CD4-positive, CD25-positive, alpha-beta regulatory T cell (primary cell): ENCODE measurements at regions not wholly inside any gene's neighbourhood (a gene's known extent, or its start where the extent isn't known, plus 50 kb on each side); places are given as distances from the start of the nearest gene placed in this dataset.

Experiments
- ATAC-seq, 2 donors: fragments of 150-1000 bp; cut with Tn5 transposase; one replicate each; pipeline ENCODE4 v1.10.0; 2021; ENCODE audit warnings: low read depth in 2 of 2, moderate number of reproducible peaks in 2 of 2, moderate library complexity in 1 of 2
- DNase-seq, 3 donors: peaks; one replicate each; pipeline versions ENCODE4 v3.0.0 to v3.0.0-alpha.2; 2012 to 2022; ENCODE audit warnings: mixed read lengths in 1 of 3
- H3K27ac ChIP-seq: one replicate; pipeline ENCODE4 v1.7.0; 2013; ENCODE audit warnings: mild to moderate bottlenecking, low read length; ENCODE audit not compliant: insufficient read depth, poor library complexity, severe bottlenecking
- H3K27me3 ChIP-seq: one replicate; pipeline ENCODE4 v1.7.0; 2013; ENCODE audit warnings: low read length; ENCODE audit not compliant: control insufficient read depth, insufficient read depth
- H3K36me3 ChIP-seq: one replicate; pipeline ENCODE4 v1.7.0; 2013; ENCODE audit warnings: mild to moderate bottlenecking, low read length, moderate library complexity; ENCODE audit not compliant: control insufficient read depth, insufficient read depth
- H3K4me1 ChIP-seq: 2 replicates; pipeline ENCODE4 v1.7.0; 2013; ENCODE audit warnings: mild to moderate bottlenecking, low read length; ENCODE audit not compliant: insufficient read depth, control insufficient read depth, poor library complexity, severe bottlenecking
- H3K4me3 ChIP-seq: one replicate; pipeline ENCODE4 v1.7.0; 2013; ENCODE audit warnings: low read depth, mild to moderate bottlenecking, low read length, moderate library complexity
- H3K9me3 ChIP-seq, 2 experiments: 1 replicate in 1 of 2; 2 replicates in 1 of 2; pipeline ENCODE4 v1.7.0; 2013; ENCODE audit warnings: low read length in 2 of 2, mild to moderate bottlenecking in 1 of 2, moderate library complexity in 1 of 2; ENCODE audit not compliant: control insufficient read depth in 2 of 2
- H3K27ac Mint-ChIP-seq, 3 donors: one replicate each; pipeline ENCODE4 v1.8.0; 2020 to 2022; ENCODE audit warnings: mild to moderate bottlenecking in 3 of 3, mixed read lengths in 3 of 3, moderate library complexity in 2 of 3
- H3K27me3 Mint-ChIP-seq: one replicate; pipeline ENCODE4 v1.8.0; 2022; ENCODE audit warnings: mild to moderate bottlenecking, mixed read lengths
- H3K36me3 Mint-ChIP-seq: one replicate; pipeline ENCODE4 v1.8.0; 2020; ENCODE audit warnings: mixed read lengths
- H3K4me1 Mint-ChIP-seq, 4 donors: one replicate each; pipeline ENCODE4 v1.8.0; 2020 to 2022; ENCODE audit warnings: mixed read lengths in 4 of 4, mild to moderate bottlenecking in 1 of 4
- H3K4me3 Mint-ChIP-seq, 4 donors: one replicate each; pipeline ENCODE4 v1.8.0; 2020 to 2022; ENCODE audit warnings: mild to moderate bottlenecking in 4 of 4, mixed read lengths in 4 of 4, moderate library complexity in 3 of 4
- H3K9me3 Mint-ChIP-seq, 7 donors: one replicate each; pipeline ENCODE4 v1.8.0; 2020 to 2022; ENCODE audit warnings: mixed read lengths in 7 of 7, mild to moderate bottlenecking in 3 of 7, moderate library complexity in 2 of 7

DNA sequence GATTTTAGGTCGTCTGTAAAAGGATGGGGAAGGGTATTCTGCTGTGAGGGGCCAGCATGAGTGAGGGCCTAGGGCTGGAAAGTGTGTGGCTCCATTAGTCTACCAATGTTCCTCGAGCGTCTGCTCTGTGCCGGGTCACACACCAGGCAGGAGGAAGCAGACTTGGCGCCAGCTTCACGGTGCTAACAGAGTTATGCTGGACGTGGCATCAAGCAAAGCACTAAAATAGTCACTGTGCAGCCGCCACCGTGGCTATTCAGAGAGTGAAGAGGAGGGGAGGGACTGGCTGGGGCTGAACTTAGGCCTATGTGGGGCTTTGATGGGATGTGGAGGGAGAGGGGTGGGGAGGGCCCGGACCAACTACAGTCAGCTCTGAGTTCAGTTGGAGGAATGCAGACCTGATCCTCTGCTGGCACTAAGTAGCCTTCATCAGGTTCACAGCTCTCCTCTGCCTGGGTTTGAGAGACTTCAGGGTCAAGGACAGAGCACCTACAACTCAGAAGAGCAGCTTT is 83.9 kb upstream of the MSX1 start:
- Mint-ChIP-seq H3K4me3 (no peak overlapping the region), H3K9me3 (peaks cover 0 to 3% (median 0%) of the 10 kb centered on the region in 7 donors), H3K27ac (no peak overlapping the region), H3K4me1 (peaks cover 0 to 3% (median 0%) of the 10 kb centered on the region in 4 donors), H3K27me3 (no peaks in the 10 kb centered on the region), H3K36me3 (no peaks in the 10 kb centered on the region)
- Histone ChIP-seq H3K36me3 (no peaks in the 10 kb centered on the region), H3K9me3 (no peaks in the 10 kb centered on the region), H3K27me3 (no peaks in the 10 kb centered on the region), H3K4me1 (no peaks in the 10 kb centered on the region), H3K27ac (no peak overlapping the region), H3K4me3 (no peak overlapping the region)
- no peak for DNase-seq
- ATAC-seq = no peak

DNA sequence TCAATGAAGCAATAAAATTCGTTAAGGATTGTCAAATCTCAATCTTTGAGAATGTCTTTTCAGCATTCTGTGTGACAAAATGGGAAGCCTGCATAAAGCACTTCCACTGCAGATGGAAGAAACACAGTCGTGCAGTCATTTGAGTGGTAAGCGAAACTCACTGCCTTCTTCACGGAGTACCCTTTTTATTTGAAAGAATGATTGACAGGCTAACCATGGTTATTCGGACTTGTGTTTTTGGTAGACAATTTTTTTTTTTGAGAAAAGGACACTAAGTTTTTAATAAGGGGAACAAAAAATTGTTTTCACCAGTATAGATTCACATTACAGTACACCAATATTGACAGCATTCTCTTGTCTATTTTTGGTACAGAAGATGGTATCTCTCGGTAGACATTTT is 86.9 kb upstream of the MSX1 start:
- H3K36me3 Mint-ChIP-seq = no peaks in the 10 kb centered on the region

DNA sequence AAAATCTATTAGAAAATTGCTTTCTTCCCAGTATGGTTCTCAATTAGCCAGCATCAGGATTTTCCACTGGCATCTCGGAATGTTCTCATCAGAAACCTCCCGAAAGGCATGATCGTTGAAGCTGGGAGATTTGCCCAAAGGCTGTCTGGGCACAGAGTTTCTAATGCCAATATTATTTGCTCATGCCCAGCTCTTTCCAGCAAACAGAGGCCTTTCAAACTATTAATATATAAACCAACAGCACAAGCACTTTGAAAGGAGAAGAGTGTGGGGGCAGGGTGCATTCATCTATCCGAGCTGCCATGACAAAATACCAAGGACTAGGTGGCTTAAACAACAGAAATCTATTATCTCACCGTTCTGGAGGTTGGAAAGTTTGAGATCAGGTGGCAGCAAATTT is 88.3 kb upstream of the MSX1 start:
- Mint-ChIP-seq H3K36me3 (no peaks in the 10 kb centered on the region), H3K4me3 (no peak overlapping the region), H3K4me1 (no peaks in the 10 kb centered on the region), H3K27me3 (no peaks in the 10 kb centered on the region), H3K27ac (no peak overlapping the region), H3K9me3 (peaks cover 0 to 3% (median 0%) of the 10 kb centered on the region in 7 donors)
- DNase-seq (no peak), ATAC-seq (no peak)
- H3K27me3 ChIP-seq = no peaks in the 10 kb centered on the region
- no peak overlapping the region for H3K27ac ChIP-seq
- no peaks in the 10 kb centered on the region for H3K36me3 ChIP-seq
- no peaks in the 10 kb centered on the region for H3K4me1 ChIP-seq
- no peaks in the 10 kb centered on the region for H3K9me3 ChIP-seq
- no peak overlapping the region for H3K4me3 ChIP-seq

More for the DNA sequence above, 86.9 kb upstream of the MSX1 start:
- H3K27ac ChIP-seq = no peak overlapping the region
- Mint-ChIP-seq H3K27me3 (no peaks in the 10 kb centered on the region), H3K4me3 (no peak overlapping the region), H3K27ac (no peak overlapping the region), H3K9me3 (peaks cover 0 to under 1% (median 0%) of the 10 kb centered on the region in 7 donors), H3K4me1 (peaks cover 0 to 3% (median 0%) of the 10 kb centered on the region in 4 donors)
- no peaks in the 10 kb centered on the region for H3K27me3 ChIP-seq
- no peaks in the 10 kb centered on the region for H3K4me1 ChIP-seq
- ATAC-seq (no peak), DNase-seq (no peak)
- no peaks in the 10 kb centered on the region for H3K9me3 ChIP-seq
- H3K4me3 ChIP-seq = no peak overlapping the region
- no peaks in the 10 kb centered on the region for H3K36me3 ChIP-seq

DNA sequence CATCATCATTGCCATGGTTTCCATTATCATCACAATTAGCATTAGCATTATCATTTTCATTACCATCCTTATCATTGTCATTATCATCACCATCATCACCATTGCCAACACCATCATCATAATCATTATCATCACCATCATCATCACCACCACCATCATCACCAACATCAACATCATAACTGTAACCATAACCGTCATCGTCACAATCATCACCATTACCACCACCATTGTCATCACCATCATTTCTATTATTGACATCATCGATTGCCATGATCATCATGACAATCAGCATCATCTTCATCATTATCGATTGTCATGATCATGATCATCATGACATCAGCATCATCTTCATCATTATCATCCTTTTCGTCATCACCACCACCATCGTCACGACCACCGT is 88.9 kb upstream of the MSX1 start:
- DNase-seq = no peak
- H3K4me3 Mint-ChIP-seq = no peak overlapping the region
- H3K27me3 Mint-ChIP-seq = no peaks in the 10 kb centered on the region
- no peaks in the 10 kb centered on the region for H3K4me1 Mint-ChIP-seq
- no peaks in the 10 kb centered on the region for H3K9me3 ChIP-seq
- H3K36me3 Mint-ChIP-seq = no peaks in the 10 kb centered on the region
- ATAC-seq = no peak
- no peaks in the 10 kb centered on the region for H3K27me3 ChIP-seq
- H3K4me1 ChIP-seq = no peaks in the 10 kb centered on the region
- no peak overlapping the region for H3K27ac ChIP-seq
- no peaks in the 10 kb centered on the region for H3K36me3 ChIP-seq
- no peak overlapping the region for H3K27ac Mint-ChIP-seq
- H3K9me3 Mint-ChIP-seq = peaks cover 0 to 3% (median 0%) of the 10 kb centered on the region in 7 donors
- H3K4me3 ChIP-seq = no peak overlapping the region

DNA sequence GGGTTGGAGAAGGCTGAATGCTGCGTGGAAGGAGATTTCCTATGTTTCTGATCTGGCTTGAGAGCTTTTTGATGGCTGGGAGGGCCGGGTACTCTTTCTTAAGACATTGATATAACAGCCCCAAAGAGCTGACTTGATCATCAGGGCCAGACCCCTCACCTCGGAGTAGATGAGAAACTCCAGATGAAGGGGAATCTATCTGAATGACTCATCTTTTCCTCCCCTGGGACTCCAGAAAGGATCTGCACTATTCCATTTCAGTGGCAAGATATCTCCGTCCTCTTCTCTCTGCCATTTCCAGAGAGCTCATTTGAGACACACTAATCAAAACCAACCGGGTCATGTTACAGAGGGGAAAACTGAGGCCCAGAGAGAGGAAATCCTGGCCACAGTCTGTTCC is 92.9 kb upstream of the MSX1 start:
- Histone ChIP-seq H3K4me1 (peaks cover 11% of the 10 kb centered on the region), H3K27ac (no peak overlapping the region), H3K27me3 (no peaks in the 10 kb centered on the region), H3K4me3 (no peak overlapping the region), H3K36me3 (no peaks in the 10 kb centered on the region), H3K9me3 (no peaks in the 10 kb centered on the region)
- H3K4me1 Mint-ChIP-seq = peaks cover 0 to 18% (median 12%) of the 10 kb centered on the region in 4 donors
- no peak overlapping the region for H3K27ac Mint-ChIP-seq
- ATAC-seq = no peak
- H3K4me3 Mint-ChIP-seq = no peak overlapping the region
- H3K36me3 Mint-ChIP-seq = no peaks in the 10 kb centered on the region
- no peak for DNase-seq
- no peaks in the 10 kb centered on the region for H3K27me3 Mint-ChIP-seq
- peaks cover 0 to 4% (median 0%) of the 10 kb centered on the region in 7 donors for H3K9me3 Mint-ChIP-seq

DNA sequence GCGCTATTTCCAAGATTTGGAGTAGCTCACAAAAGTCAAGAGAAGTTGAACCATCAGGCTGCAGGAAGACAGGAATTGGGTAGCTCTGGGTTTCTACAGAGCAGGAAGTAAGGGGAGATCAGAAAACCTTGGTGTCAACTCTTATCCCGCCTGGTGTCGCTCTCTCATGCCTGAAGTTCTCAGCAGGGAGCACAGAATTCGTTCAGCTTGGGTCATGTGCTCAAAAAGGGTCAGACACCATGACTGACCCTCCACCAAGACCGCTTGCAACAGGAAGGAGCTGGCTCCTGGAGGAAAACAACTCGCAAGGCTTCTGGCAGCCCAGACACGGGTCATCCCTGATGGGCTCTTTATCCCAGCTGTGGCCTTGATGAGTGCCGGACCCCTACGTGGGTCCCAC is 93.7 kb upstream of the MSX1 start:
- ATAC-seq (no peak), DNase-seq (no peak)
- Mint-ChIP-seq H3K4me1 (peaks cover 0 to 21% (median 12%) of the 10 kb centered on the region in 4 donors), H3K36me3 (no peaks in the 10 kb centered on the region), H3K27me3 (no peaks in the 10 kb centered on the region), H3K4me3 (no peak overlapping the region), H3K9me3 (peaks cover 0 to 4% (median 0%) of the 10 kb centered on the region in 7 donors), H3K27ac (no peak overlapping the region)
- H3K27ac ChIP-seq = no peak overlapping the region
- H3K4me3 ChIP-seq = no peak overlapping the region
- H3K27me3 ChIP-seq = no peaks in the 10 kb centered on the region
- no peaks in the 10 kb centered on the region for H3K9me3 ChIP-seq
- no peaks in the 10 kb centered on the region for H3K36me3 ChIP-seq
- peaks cover 11% of the 10 kb centered on the region for H3K4me1 ChIP-seq

DNA sequence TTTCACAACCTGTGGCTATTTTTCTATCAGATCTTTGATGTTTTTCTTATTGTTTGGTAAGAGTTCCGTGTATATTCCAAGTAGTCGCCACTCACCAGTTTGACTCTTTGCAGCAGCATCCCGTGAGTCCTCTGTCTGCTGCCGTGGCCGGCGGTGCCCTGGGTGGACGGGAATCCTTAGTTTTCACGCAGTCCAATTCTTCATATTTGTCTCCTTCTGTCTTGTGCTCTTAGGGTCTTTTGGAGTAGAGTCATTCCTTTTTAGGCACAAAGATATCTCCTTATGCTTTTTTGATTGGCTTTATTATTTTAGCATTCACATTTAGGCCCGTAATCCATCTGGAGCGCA is 94.9 kb upstream of the MSX1 start:
- no peak for DNase-seq
- peak overlapping the region in 2 of 3 donors; percentile 4 to 63 for H3K27ac Mint-ChIP-seq

DNA sequence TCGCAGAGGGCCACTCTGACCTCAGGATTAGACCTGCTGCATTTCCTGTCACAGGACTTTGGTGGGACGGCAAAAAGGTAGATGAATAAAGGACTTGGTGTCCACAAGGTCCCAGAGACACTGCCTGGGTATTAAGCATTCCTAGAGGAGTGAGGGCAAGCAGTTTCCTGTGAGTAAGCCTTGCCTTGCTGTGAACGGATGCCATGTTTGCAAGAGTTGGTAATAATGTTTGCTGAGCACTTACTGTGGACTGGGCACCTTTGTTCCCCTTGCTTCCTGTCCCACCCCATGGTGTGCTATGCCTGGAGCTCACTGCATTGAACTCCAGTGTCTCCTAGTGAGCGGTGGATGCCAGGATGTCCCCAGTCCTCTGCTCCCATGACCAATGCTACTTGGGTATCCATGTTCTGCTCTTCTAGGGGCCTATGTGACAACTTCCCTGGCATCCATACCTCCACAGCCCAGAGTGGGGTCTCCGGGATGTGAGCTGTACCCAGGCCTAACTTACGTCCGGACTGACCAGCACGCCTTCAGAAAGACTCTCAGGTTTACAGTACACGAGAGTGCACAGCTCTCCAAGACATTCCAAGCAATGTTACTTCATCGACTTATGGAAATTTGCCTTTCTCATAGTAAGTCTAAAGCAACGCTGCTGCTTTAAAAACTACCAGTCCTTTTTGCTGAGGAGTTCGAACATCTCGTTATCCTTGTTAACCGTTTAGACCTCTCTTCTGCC is 95.5 kb upstream of the MSX1 start:
- Histone ChIP-seq H3K9me3 (no peaks in the 10 kb centered on the region), H3K4me1 (peaks cover 11% of the 10 kb centered on the region), H3K27me3 (no peaks in the 10 kb centered on the region), H3K27ac (no peak overlapping the region), H3K36me3 (no peaks in the 10 kb centered on the region), H3K4me3 (no peak overlapping the region)
- H3K9me3 Mint-ChIP-seq = peaks cover 0 to 4% (median 0%) of the 10 kb centered on the region in 7 donors
- peak overlapping the region in 2 of 4 donors; percentile 14 to 78 for H3K4me3 Mint-ChIP-seq
- DNase-seq = no peak
- no peaks in the 10 kb centered on the region for H3K27me3 Mint-ChIP-seq
- H3K4me1 Mint-ChIP-seq = peaks cover 0 to 34% (median 14%) of the 10 kb centered on the region in 4 donors
- ATAC-seq = no peak
- H3K36me3 Mint-ChIP-seq = no peaks in the 10 kb centered on the region
- H3K27ac Mint-ChIP-seq = peak overlapping the region in 2 of 3 donors; percentile 4 to 23

More for the DNA sequence above, 94.9 kb upstream of the MSX1 start:
- Histone ChIP-seq H3K27ac (no peak overlapping the region), H3K9me3 (no peaks in the 10 kb centered on the region), H3K36me3 (no peaks in the 10 kb centered on the region), H3K4me3 (no peak overlapping the region), H3K4me1 (peaks cover 11% of the 10 kb centered on the region), H3K27me3 (no peaks in the 10 kb centered on the region)
- Mint-ChIP-seq H3K9me3 (peaks cover 0 to 4% (median 0%) of the 10 kb centered on the region in 7 donors), H3K4me1 (peaks cover 0 to 29% (median 14%) of the 10 kb centered on the region in 4 donors), H3K36me3 (no peaks in the 10 kb centered on the region), H3K4me3 (peak overlapping the region in 1 of 4 donors; percentile 14), H3K27me3 (no peaks in the 10 kb centered on the region)
- no peak for ATAC-seq
